Right lobe of liver (tissue), 6 donors: ENCODE measurements at regions not wholly inside any gene's neighbourhood (a gene's known extent, or its start where the extent isn't known, plus 50 kb on each side); places are given as distances from the start of the nearest gene placed in this dataset.

ENCODE experiments used
- ATAC-seq, 4 donors: fragments of 200-7000 bp; cut with Tn5 transposase; one replicate each; pipeline ENCODE4 v1.9.1; 2020; ENCODE audit warnings: mild to moderate bottlenecking in 4 of 4, moderate library complexity in 4 of 4
- DNase-seq, 3 donors: peaks; one replicate each; pipeline ENCODE4 v3.0.0-alpha.2; 2020
- H3K27ac ChIP-seq, 3 donors: fragments of 200-600 bp; one replicate each; pipeline ENCODE4 v1.8.0; 2022
- H3K27me3 ChIP-seq, 2 donors: fragments of 200-600 bp; one replicate each; pipeline ENCODE4 v1.8.0; 2022
- H3K36me3 ChIP-seq, 4 donors: fragments of 200-600 bp; sonication (generic) in 1 of 4; one replicate each; pipeline versions ENCODE4 v1.5.1 to v1.8.0; 2017 to 2022; ENCODE audit warnings: control low read depth in 1 of 4
- H3K4me1 ChIP-seq, 4 donors: fragments of 200-600 bp; sonication (generic) in 1 of 4; one replicate each; pipeline versions ENCODE4 v1.5.1 to v1.8.0; 2017 to 2022; ENCODE audit warnings: control low read depth in 1 of 4
- H3K4me3 ChIP-seq, 3 donors: fragments of 200-600 bp; one replicate each; pipeline ENCODE4 v1.8.0; 2022
- H3K9me3 ChIP-seq, 4 donors: fragments of 200-600 bp; sonication (generic) in 1 of 4; one replicate each; pipeline versions ENCODE4 v1.5.1 to v1.8.0; 2017 to 2022; ENCODE audit warnings: control low read depth in 1 of 4
- POLR2A ChIP-seq: fragments of 450-650 bp; IDR thresholded peaks from one replicate; pipeline ENCODE4 v1.6.1; 2017; ENCODE audit warnings: antibody characterized with exemption, mild to moderate bottlenecking
- WGBS: methylation state at CpG from one replicate; pipeline ENCODE4 v1.1.6; 2018; ENCODE audit warnings: low coverage, low lambda C conversion rate; ENCODE audit not compliant: insufficient coverage; ENCODE audit errors: missing lambda C conversion rate; 5-methylcytosine and 5-hydroxymethylcytosine counted together
- intact Hi-C, 2 donors: fragments of 100-400 bp; cut with DNase I; formaldehyde crosslinking; loops; one replicate each; pipeline versions ENCODE4 v1.11.2 to v1.14.1; 2022
- TF ChIP-seq, protein P1 (sequence below), 4 donors: fragments of 200-600 bp in 3 of 4; fragments of 450-650 bp in 1 of 4; IDR thresholded peaks; one replicate each; pipeline versions ENCODE4 v1.5.1 to v1.8.0; 2016 to 2022; ENCODE audit warnings: antibody characterized with exemption in 4 of 4, mild to moderate bottlenecking in 2 of 4
- donor health status: DM: no; HTN: yes; CAD: no.
- donor health status: DM: no; HTN: no; CAD: no.
- donor health status: DM: no; HTN: no; CAD: no.
- donor health status: DM: no; HTN: yes; CAD: no.
- donor health status: DM: no; HTN: yes; CAD: no.

DNA sequence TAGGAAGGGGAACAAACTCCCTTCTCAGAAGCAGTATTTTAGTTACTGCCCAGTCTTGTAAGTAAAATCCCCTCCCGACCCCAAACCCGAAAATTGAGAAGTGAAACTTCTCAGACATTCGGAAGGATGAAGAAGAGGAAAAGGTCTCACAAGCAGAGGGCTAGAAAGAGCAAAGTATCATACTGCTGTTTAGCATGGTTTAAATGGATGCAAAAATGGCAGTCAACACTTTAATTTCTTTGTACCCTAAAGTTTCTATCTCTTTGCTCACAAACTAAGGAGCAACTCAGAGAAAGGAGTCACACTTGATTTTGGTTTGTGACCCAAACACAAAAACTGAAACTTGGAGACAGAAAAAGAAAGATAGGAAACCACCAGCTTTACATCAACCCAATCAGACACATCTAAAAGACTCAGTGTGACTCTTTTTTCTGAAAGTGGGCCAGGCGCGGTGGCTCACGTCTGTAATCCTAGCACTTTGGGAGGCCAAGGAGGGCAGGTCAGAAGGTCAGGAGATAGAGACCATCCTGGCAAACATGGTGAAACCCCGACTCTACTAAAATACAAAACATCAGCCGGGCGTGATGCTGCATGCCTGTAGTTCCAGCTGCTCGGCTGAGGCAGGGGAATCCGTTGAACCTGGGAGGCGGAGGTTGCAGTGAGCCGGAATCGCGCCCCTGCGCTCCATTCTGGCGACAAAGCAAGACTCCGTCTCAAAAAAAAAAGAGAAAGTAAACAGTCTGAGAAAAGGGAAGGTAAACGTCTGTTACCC lies 63.2 kb upstream of the ATP11B start:
- peak overlapping the region; percentile 14 to 39 (median 35) for H3K4me3 ChIP-seq
- no peaks in the 10 kb centered on the region for H3K36me3 ChIP-seq
- 31% methylated on average over 18 of the region's 19 CpGs for WGBS
- intact Hi-C loops = no loop called here
- TF ChIP-seq, protein P1, sequence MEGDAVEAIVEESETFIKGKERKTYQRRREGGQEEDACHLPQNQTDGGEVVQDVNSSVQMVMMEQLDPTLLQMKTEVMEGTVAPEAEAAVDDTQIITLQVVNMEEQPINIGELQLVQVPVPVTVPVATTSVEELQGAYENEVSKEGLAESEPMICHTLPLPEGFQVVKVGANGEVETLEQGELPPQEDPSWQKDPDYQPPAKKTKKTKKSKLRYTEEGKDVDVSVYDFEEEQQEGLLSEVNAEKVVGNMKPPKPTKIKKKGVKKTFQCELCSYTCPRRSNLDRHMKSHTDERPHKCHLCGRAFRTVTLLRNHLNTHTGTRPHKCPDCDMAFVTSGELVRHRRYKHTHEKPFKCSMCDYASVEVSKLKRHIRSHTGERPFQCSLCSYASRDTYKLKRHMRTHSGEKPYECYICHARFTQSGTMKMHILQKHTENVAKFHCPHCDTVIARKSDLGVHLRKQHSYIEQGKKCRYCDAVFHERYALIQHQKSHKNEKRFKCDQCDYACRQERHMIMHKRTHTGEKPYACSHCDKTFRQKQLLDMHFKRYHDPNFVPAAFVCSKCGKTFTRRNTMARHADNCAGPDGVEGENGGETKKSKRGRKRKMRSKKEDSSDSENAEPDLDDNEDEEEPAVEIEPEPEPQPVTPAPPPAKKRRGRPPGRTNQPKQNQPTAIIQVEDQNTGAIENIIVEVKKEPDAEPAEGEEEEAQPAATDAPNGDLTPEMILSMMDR (IDR thresholded peaks at IDR 0.05) = no peak
- no peak for TF ChIP-seq POLR2A
- no peak overlapping the region for H3K27ac ChIP-seq
- no peaks in the 10 kb centered on the region for H3K27me3 ChIP-seq
- ATAC-seq (peak; percentile 54 to 74 (median 65)), DNase-seq (peak in 1 of 3 donors; percentile 29)
- H3K9me3 ChIP-seq = no peaks in the 10 kb centered on the region
- H3K4me1 ChIP-seq = peaks cover 0 to 5% (median 0%) of the 10 kb centered on the region in 4 donors

DNA sequence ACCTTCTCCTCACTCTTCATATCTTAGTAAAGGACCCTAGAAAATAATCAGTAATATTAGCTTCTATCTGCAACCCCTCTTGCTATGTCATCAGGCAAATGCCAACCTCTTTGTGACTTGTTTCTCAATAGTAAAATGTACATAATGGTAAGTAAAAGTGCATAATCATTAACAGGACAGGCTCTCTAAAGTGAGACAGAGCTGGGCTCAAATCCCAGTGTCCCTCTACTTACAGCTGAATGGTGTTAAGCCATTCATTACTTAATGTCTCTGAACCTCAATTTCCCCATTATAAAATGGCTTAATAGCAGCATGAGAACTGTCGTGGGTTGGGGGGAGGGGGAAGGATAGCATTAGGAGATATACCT lies 62.6 kb upstream of the ATP11B start:
- peaks cover 0 to 5% (median 0%) of the 10 kb centered on the region in 4 donors for H3K4me1 ChIP-seq
- no peaks in the 10 kb centered on the region for H3K27me3 ChIP-seq
- peak; percentile 64 to 92 (median 86) for ATAC-seq
- no peak overlapping the region for H3K27ac ChIP-seq
- no peaks in the 10 kb centered on the region for H3K9me3 ChIP-seq
- intact Hi-C loops = no loop called here
- TF ChIP-seq, protein P1 (IDR thresholded peaks at IDR 0.05) = no peak
- no peak for TF ChIP-seq POLR2A
- H3K36me3 ChIP-seq = no peaks in the 10 kb centered on the region
- no peak for DNase-seq
- H3K4me3 ChIP-seq = peak overlapping the region; percentile 14 to 39 (median 35)
- 11% methylated on average over 1 of the region's 1 CpG for WGBS

DNA sequence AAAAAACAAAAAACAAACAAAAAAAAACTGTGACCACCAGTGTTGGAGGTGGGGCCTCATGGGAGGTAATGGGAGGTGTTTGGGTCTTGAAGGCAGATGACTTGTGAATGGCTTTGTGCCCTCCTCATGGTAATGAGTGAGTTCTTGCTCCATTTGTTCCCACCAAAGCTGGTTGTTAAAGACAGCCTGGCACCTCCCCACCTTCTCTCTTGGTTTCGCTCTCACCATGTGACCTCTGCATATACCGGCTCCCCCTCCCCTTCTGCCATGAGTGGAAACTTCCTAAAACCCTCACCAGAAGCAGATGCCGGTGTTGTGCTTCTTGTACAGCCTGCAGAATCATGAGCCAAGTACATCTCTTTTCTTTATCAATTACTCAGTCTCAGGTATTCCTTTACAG lies 61.5 kb upstream of the ATP11B start:
- WGBS = no CpG with 5 or more reads among the region's 3 CpGs
- intact Hi-C loops = no loop called here
- ATAC-seq (no peak), DNase-seq (no peak)
- no peaks in the 10 kb centered on the region for H3K36me3 ChIP-seq
- no peak overlapping the region for H3K4me3 ChIP-seq
- H3K4me1 ChIP-seq = peaks cover 0 to 5% (median 0%) of the 10 kb centered on the region in 4 donors
- TF ChIP-seq POLR2A = no peak
- TF ChIP-seq, protein P1 (IDR thresholded peaks at IDR 0.05) = no peak
- no peaks in the 10 kb centered on the region for H3K9me3 ChIP-seq
- no peak overlapping the region for H3K27ac ChIP-seq
- no peaks in the 10 kb centered on the region for H3K27me3 ChIP-seq

DNA sequence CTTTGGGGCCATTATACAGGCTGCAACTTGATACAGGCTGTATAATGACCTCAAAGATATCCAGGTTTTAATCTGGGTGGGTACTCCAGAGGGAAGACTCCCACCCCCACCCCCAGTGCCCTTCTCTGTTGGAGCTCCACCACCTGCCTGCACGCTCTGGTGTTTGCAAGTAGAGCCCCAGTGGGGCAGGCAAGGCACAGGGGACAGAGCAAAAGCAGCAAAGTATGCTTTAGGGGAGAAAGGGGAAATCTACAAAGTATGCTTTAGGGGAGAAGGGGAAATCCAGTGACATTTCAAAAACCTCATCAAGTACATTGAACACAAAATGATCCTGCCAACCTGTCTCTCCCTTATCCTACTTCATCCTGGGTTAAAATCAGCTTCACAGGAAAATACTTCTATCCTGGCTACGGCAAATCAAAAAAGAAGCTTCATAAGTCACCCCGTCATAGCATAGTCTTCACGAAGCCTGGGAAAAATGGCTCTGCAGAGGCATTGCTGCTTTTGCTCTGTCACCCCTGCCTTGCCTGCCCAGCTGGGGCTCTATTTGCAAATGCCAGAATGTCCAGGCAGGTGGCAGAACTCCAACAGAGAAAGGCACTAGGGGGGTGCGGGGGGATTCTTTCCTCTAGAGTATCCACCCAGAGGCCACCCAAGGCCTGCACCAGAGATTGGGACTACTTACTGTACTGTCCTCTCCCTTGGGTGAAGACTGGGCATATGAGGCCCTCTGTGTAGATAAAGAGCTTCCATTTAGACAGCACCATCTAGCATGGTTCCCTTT lies 60.9 kb upstream of the ATP11B start:
- Histone ChIP-seq H3K9me3 (no peaks in the 10 kb centered on the region), H3K36me3 (no peaks in the 10 kb centered on the region), H3K4me3 (no peak overlapping the region), H3K4me1 (peaks cover 0 to 5% (median 0%) of the 10 kb centered on the region in 4 donors), H3K27ac (no peak overlapping the region), H3K27me3 (no peaks in the 10 kb centered on the region)
- DNase-seq (no peak), ATAC-seq (no peak)
- 63% methylated on average over 1 of the region's 5 CpGs for WGBS
- intact Hi-C loops = no loop called here
- TF ChIP-seq POLR2A = no peak
- TF ChIP-seq, protein P1 (IDR thresholded peaks at IDR 0.05) = no peak
